PC-3 (cell line): ENCODE measurements at regions not wholly inside any gene's neighbourhood (a gene's known extent, or its start where the extent isn't known, plus 50 kb on each side); places are given as distances from the start of the nearest gene placed in this dataset.
"Not testable (repeated sequence)": the region's sequence is repeated elsewhere in the genome, so short reads cannot be mapped to it uniquely, and the experiment has no call there.

Experiments
- ATAC-seq: fragments of 200-7000 bp; cut with Tn5 transposase; 2 replicates; pipeline ENCODE4 v1.9.1; 2020; ENCODE audit warnings: mild to moderate bottlenecking, moderate library complexity
- BruUV-seq: library from RNA; stranded (reverse); fragments of 400-500 nt; replicated peaks from 2 replicates; lab custom pipeline; 2021; lab: Mats Ljungman, UMichigan
- CTCF ChIA-PET: fragments of 300-600 bp; sonication (Branson Sonifier 250); formaldehyde crosslinking; loops from one replicate; lab custom pipeline; 2022; ENCODE audit warnings: antibody characterized with exemption; lab: Charles Lee
- POLR2A ChIA-PET: fragments of 300-600 bp; sonication (Branson Sonifier 250); formaldehyde crosslinking; loops from one replicate; lab custom pipeline; 2022; ENCODE audit warnings: antibody characterized with exemption; ENCODE audit not compliant: unreplicated experiment; lab: Charles Lee
- DNase-seq: peaks from one replicate; pipeline ENCODE4 v3.0.0-alpha.2; 2015
- H2AFZ ChIP-seq: fragments of 300-600 bp; sonication (generic); 2 replicates; pipeline ENCODE4 v1.6.0; 2016; ENCODE audit warnings: antibody characterized with exemption, low read length
- H3F3A ChIP-seq: fragments of 300-600 bp; sonication (generic); one replicate; pipeline ENCODE4 v1.6.0; 2017; ENCODE audit warnings: antibody characterized with exemption, low read length, control low read depth, mild to moderate bottlenecking; ENCODE audit not compliant: unreplicated experiment
- H3K27ac ChIP-seq: fragments of 300-600 bp; sonication (generic); 2 replicates; pipeline ENCODE4 v1.5.1; 2016; ENCODE audit warnings: mild to moderate bottlenecking, low read length
- H3K27me3 ChIP-seq: fragments of 300-600 bp; sonication (generic); 2 replicates; pipeline ENCODE4 v1.6.1; 2016; ENCODE audit warnings: low read length, mixed read lengths
- H3K36me3 ChIP-seq: fragments of 300-600 bp; sonication (generic); 2 replicates; pipeline ENCODE4 v1.6.1; 2016; ENCODE audit warnings: low read depth, mixed run types, low read length, mixed read lengths
- H3K4me1 ChIP-seq: fragments of 300-600 bp; sonication (generic); 2 replicates; pipeline ENCODE4 v1.5.1; 2016; ENCODE audit warnings: low read length; ENCODE audit not compliant: insufficient read depth
- H3K4me2 ChIP-seq: fragments of 300-600 bp; sonication (generic); 2 replicates; pipeline ENCODE4 v1.6.0; 2016; ENCODE audit warnings: low read length
- H3K4me3 ChIP-seq: fragments of 300-600 bp; sonication (generic); 2 replicates; pipeline ENCODE4 v1.5.1; 2016; ENCODE audit warnings: mild to moderate bottlenecking, low read length, mixed read lengths
- H3K79me2 ChIP-seq: fragments of 300-600 bp; sonication (generic); 2 replicates; pipeline ENCODE4 v1.6.1; 2017; ENCODE audit warnings: low read length, mixed read lengths
- H3K9ac ChIP-seq: fragments of 300-600 bp; sonication (generic); 2 replicates; pipeline ENCODE4 v1.6.0; 2016; ENCODE audit warnings: mild to moderate bottlenecking, low read length
- H3K9me2 ChIP-seq: fragments of 300-600 bp; sonication (generic); replicated peaks from 2 replicates; pipeline ENCODE4 v1.6.1; 2016; ENCODE audit warnings: mixed run types, low read length, mixed read lengths
- H3K9me3 ChIP-seq: fragments of 300-600 bp; sonication (generic); 2 replicates; pipeline ENCODE4 v1.6.1; 2016; ENCODE audit warnings: low read length, mixed read lengths
- H4K20me1 ChIP-seq: fragments of 300-600 bp; sonication (generic); 2 replicates; pipeline ENCODE4 v1.6.1; 2016; ENCODE audit warnings: low read length, mixed read lengths
- EZH2 ChIP-seq: fragments of 300-600 bp; sonication (generic); IDR thresholded peaks from one replicate; pipeline ENCODE4 v1.6.1; 2017; ENCODE audit warnings: antibody characterized with exemption, mild to moderate bottlenecking, low read length; ENCODE audit not compliant: unreplicated experiment
- EZH2phosphoT487 ChIP-seq: fragments of 300-600 bp; sonication (generic); IDR thresholded peaks from 2 replicates; pipeline ENCODE4 v1.6.1; 2018; ENCODE audit warnings: mild to moderate bottlenecking, antibody characterized with exemption, low read length, borderline replicate concordance
- intact Hi-C: fragments of 100-400 bp; cut with micrococcal nuclease; formaldehyde crosslinking; loops from 2 replicates; pipeline ENCODE4 v1.9.0; 2023
- TF ChIP-seq, protein P1 (sequence below): fragments of 300-600 bp; sonication (generic); conservative IDR thresholded peaks from 2 replicates; pipeline ENCODE4 v1.5.1; 2017; ENCODE audit warnings: antibody characterized with exemption, low read depth, mild to moderate bottlenecking, low read length

DNA sequence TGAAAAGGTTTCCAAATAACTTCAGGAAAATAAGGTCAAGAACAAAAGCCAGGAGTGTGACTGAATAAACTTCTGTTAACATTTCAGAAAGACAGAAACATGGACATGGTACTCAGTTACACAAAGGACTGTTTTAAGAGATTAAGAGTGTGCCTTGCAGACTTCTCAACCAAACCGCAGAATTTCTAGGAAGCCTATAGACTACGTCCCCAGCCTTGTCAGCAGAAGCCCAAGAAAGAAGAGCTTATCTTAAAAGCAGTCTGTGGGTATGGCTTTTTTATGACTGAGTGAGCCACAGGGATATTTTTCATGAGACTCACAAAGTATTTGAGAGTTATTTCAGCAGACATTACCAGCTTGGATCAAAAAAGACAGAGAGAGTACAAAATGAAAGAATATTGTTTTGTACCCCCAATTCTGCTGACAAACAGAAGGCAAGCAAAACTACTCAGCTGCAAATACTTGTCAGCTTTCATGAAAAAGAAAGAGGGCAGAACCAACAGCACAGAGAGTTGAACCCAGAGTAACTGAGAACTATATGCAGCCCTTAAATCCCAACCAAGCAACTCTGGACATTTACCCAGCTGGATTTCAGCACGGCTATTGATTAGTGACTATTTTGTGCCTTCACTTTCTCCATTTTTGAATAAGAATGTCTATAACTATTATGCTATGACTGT lies 711.0 kb upstream of the CTNND2 start:
- intact Hi-C loops: no loop called here
- H4K20me1 ChIP-seq: no peaks in the 10 kb centered on the region
- POLR2A ChIA-PET: no interaction called here

DNA sequence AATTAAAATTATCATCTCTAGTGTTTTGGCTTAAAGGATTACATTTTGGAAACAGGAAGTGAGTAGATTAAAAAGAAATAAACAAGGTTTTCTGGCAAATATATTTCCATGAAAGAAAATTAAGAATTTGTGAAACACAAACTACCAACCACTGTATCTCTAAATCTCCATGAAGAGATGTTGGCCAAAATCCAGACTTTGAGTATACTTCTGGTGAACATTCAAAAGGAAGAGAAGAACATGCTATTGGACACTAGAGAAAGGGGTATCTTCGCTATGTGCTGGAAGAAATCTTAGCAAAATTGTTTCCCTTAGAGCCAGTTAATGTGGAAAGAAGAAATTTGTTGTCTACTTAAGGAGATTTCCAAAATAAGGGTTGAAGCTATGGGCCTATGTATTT lies 710.4 kb upstream of the CTNND2 start:
- no peak overlapping the region for H3K4me3 ChIP-seq
- H3K4me2 ChIP-seq: no peak overlapping the region
- ChIA-PET CTCF (no interaction called here), POLR2A (no interaction called here)
- no peaks in the 10 kb centered on the region for H3K9me3 ChIP-seq
- no peaks in the 10 kb centered on the region for H4K20me1 ChIP-seq
- ATAC-seq: no peak
- DNase-seq: no peak
- no peaks in the 10 kb centered on the region for H3K4me1 ChIP-seq
- no peaks in the 10 kb centered on the region for H3K27me3 ChIP-seq
- BruUV-seq: no TSS peak
- H2AFZ ChIP-seq: no peak overlapping the region
- H3K9me2 ChIP-seq: no peaks in the 10 kb centered on the region
- intact Hi-C loops: no loop called here
- H3F3A ChIP-seq: no peaks in the 10 kb centered on the region
- no peak for TF ChIP-seq EZH2
- no peaks in the 10 kb centered on the region for H3K79me2 ChIP-seq
- no peak overlapping the region for H3K27ac ChIP-seq
- no peaks in the 10 kb centered on the region for H3K36me3 ChIP-seq
- H3K9ac ChIP-seq: no peak overlapping the region

More for the DNA sequence above, 711.0 kb upstream of the CTNND2 start:
- BruUV-seq: no TSS peak
- TF ChIP-seq EZH2: no peak
- no peak for TF ChIP-seq EZH2phosphoT487
- Histone ChIP-seq H3K9me3 (no peaks in the 10 kb centered on the region), H3K4me3 (no peak overlapping the region), H3K27ac (no peak overlapping the region), H3K4me1 (no peaks in the 10 kb centered on the region), H3F3A (no peaks in the 10 kb centered on the region), H3K9me2 (no peaks in the 10 kb centered on the region), H3K9ac (no peak overlapping the region), H3K27me3 (no peaks in the 10 kb centered on the region), H3K79me2 (no peaks in the 10 kb centered on the region), H3K4me2 (no peak overlapping the region), H2AFZ (no peak overlapping the region), H3K36me3 (no peaks in the 10 kb centered on the region)
- CTCF ChIA-PET: no interaction called here
- ATAC-seq (no peak; the same call in 1 of the 2 replicates), DNase-seq (peak; percentile 45)

DNA sequence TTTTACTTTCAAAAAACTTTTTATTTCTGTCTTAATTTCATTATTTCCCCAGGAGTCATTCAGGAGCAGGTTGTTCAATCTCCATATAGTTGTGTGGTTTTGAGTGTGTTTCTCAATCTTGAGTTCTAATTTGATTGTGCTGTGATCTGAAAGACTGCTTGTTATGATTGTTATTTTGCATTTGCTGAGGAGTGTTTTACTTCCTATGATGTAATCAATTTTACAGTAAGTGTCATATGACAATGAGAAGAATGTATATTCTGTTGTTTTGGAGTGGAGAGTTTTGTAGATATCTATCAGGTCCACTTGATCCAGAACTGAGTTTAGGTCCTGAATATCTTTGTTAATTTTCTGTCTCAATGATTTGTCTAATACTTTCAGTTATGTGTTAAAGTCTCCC lies 706.9 kb upstream of the CTNND2 start:
- Histone ChIP-seq H3K36me3 (no peaks in the 10 kb centered on the region), H3K4me2 (no peak overlapping the region), H2AFZ (no peak overlapping the region), H3K27me3 (no peaks in the 10 kb centered on the region), H3K9me3 (no peaks in the 10 kb centered on the region), H3K4me3 (no peak overlapping the region), H3F3A (no peaks in the 10 kb centered on the region), H3K79me2 (no peaks in the 10 kb centered on the region), H3K4me1 (no peaks in the 10 kb centered on the region), H3K9ac (no peak overlapping the region), H4K20me1 (no peaks in the 10 kb centered on the region), H3K9me2 (no peaks in the 10 kb centered on the region), H3K27ac (no peak overlapping the region)
- no peak for DNase-seq
- TF ChIP-seq EZH2: no peak
- TF ChIP-seq, protein P1, sequence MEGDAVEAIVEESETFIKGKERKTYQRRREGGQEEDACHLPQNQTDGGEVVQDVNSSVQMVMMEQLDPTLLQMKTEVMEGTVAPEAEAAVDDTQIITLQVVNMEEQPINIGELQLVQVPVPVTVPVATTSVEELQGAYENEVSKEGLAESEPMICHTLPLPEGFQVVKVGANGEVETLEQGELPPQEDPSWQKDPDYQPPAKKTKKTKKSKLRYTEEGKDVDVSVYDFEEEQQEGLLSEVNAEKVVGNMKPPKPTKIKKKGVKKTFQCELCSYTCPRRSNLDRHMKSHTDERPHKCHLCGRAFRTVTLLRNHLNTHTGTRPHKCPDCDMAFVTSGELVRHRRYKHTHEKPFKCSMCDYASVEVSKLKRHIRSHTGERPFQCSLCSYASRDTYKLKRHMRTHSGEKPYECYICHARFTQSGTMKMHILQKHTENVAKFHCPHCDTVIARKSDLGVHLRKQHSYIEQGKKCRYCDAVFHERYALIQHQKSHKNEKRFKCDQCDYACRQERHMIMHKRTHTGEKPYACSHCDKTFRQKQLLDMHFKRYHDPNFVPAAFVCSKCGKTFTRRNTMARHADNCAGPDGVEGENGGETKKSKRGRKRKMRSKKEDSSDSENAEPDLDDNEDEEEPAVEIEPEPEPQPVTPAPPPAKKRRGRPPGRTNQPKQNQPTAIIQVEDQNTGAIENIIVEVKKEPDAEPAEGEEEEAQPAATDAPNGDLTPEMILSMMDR: no peak
- no peak for TF ChIP-seq EZH2phosphoT487
- BruUV-seq: no TSS peak
- ChIA-PET CTCF (no interaction called here), POLR2A (no interaction called here)
- ATAC-seq: no peak
- intact Hi-C loops: no loop called here

DNA sequence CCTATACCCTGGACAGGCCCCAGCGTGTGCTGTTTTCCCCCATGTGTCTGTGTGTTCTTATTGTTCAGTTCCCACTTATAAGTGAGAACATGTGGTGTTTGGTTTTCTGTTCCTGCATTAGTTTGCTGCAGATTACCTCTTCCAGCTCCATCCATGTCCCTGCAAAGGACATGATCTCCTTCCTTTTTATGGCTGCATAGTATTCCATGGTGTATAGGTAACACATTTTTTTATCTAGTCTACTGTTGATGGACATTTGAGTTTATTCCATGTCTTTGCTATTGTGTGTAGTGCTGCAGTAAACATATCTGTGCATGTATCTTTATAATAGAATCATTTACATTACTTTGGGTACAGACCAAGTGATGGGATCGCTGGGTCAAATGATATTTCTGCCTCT lies 703.6 kb upstream of the CTNND2 start:
- ATAC-seq, intact Hi-C loops: not testable (repeated sequence)

More for the DNA sequence above, 703.6 kb upstream of the CTNND2 start:
- H3K4me2 ChIP-seq, H3K27me3 ChIP-seq, CTCF ChIA-PET, H3K4me1 ChIP-seq, BruUV-seq, H3K27ac ChIP-seq, POLR2A ChIA-PET, H3K36me3 ChIP-seq, H3K9ac ChIP-seq, H3K9me2 ChIP-seq, H3F3A ChIP-seq, H3K79me2 ChIP-seq, DNase-seq, H2AFZ ChIP-seq, H3K4me3 ChIP-seq, H3K9me3 ChIP-seq, H4K20me1 ChIP-seq: not testable (repeated sequence)
